IMR-90 (cell line): ENCODE measurements at regions not wholly inside any gene's neighbourhood (a gene's known extent, or its start where the extent isn't known, plus 50 kb on each side); places are given as distances from the start of the nearest gene placed in this dataset.

Experiments
- ATAC-seq: fragments of 200-7000 bp; cut with Tn5 transposase; 2 replicates; pipeline ENCODE4 v1.9.1; 2020; ENCODE audit warnings: low read depth, mild to moderate bottlenecking, moderate library complexity
- BruUV-seq: library from RNA; stranded (reverse); fragments of 400-500 nt; replicated peaks from 2 replicates; lab custom pipeline; 2021; lab: Mats Ljungman, UMichigan
- CTCF ChIA-PET: fragments of 300-600 bp; formaldehyde crosslinking; extraction: SDS; loops from one replicate; lab custom pipeline; 2021; ENCODE audit warnings: antibody characterized with exemption; lab: Yijun Ruan, JAX
- POLR2A ChIA-PET: fragments of 300-600 bp; sonication (Branson Sonifier 250); formaldehyde crosslinking; loops from one replicate; lab custom pipeline; 2022; ENCODE audit warnings: antibody characterized with exemption; ENCODE audit not compliant: unreplicated experiment; lab: Charles Lee
- DNase-seq: peaks from one replicate; pipeline ENCODE4 v3.0.0; 2013
- H2AFZ ChIP-seq: replicated peaks from 2 replicates; pipeline ENCODE3; 2013; ENCODE audit warnings: low read length, mild to moderate bottlenecking; ENCODE audit not compliant: poor library complexity
- H2AK5ac ChIP-seq: 2 replicates; pipeline ENCODE4 v1.6.1; 2013; ENCODE audit warnings: low read depth, low read length, inconsistent platforms
- H2AK9ac ChIP-seq: replicated peaks from 2 replicates; pipeline ENCODE3; 2013; ENCODE audit warnings: mild to moderate bottlenecking, low read depth, low read length, moderate library complexity; ENCODE audit not compliant: poor library complexity
- H2BK120ac ChIP-seq: 2 replicates; pipeline ENCODE4 v1.6.1; 2013; ENCODE audit warnings: low read depth, low read length, inconsistent platforms
- H2BK15ac ChIP-seq: 3 replicates; pipeline ENCODE4 v1.6.1; 2013; ENCODE audit warnings: low read depth, low read length, inconsistent platforms
- H2BK20ac ChIP-seq: 2 replicates; pipeline ENCODE4 v1.6.1; 2013; ENCODE audit warnings: low read depth, mild to moderate bottlenecking, inconsistent platforms, low read length, moderate library complexity
- H2BK5ac ChIP-seq: 2 replicates; pipeline ENCODE4 v1.6.1; 2013; ENCODE audit warnings: mild to moderate bottlenecking, low read depth, low read length, inconsistent platforms; ENCODE audit not compliant: poor library complexity, severe bottlenecking
- H3K14ac ChIP-seq: replicated peaks from 2 replicates; pipeline ENCODE4 v1.6.1; 2013; ENCODE audit warnings: low read depth, low read length, inconsistent platforms
- H3K18ac ChIP-seq: 2 replicates; pipeline ENCODE4 v1.6.1; 2013; ENCODE audit warnings: low read depth, low read length, control low read depth
- H3K23ac ChIP-seq: 2 replicates; pipeline ENCODE4 v1.6.1; 2013; ENCODE audit warnings: low read depth, low read length, inconsistent platforms
- H3K27ac ChIP-seq: 2 replicates; pipeline ENCODE4 v1.5.1; 2013; ENCODE audit warnings: mild to moderate bottlenecking, control low read depth, low read length; ENCODE audit not compliant: insufficient read depth
- H3K27me3 ChIP-seq: 2 replicates; pipeline ENCODE4 v1.6.1; 2013; ENCODE audit warnings: low read length; ENCODE audit not compliant: control insufficient read depth, insufficient read depth
- H3K36me3 ChIP-seq: 2 replicates; pipeline ENCODE4 v1.6.1; 2013; ENCODE audit warnings: low read length, mixed read lengths; ENCODE audit not compliant: control insufficient read depth, insufficient read depth
- H3K4ac ChIP-seq: 2 replicates; pipeline ENCODE4 v1.6.1; 2013; ENCODE audit warnings: low read depth, low read length, inconsistent platforms
- H3K4me1 ChIP-seq: 2 replicates; pipeline ENCODE4 v1.6.1; 2013; ENCODE audit warnings: low read length, mixed read lengths; ENCODE audit not compliant: control insufficient read depth, insufficient read depth
- H3K4me2 ChIP-seq: 2 replicates; pipeline ENCODE4 v1.6.1; 2013; ENCODE audit warnings: low read depth, mild to moderate bottlenecking, control low read depth, low read length, moderate library complexity
- H3K4me3 ChIP-seq: 2 replicates; pipeline ENCODE4 v1.5.1; 2013; ENCODE audit warnings: low read depth, mild to moderate bottlenecking, control low read depth, low read length, moderate library complexity; ENCODE audit not compliant: insufficient read depth
- H3K56ac ChIP-seq: 2 replicates; pipeline ENCODE4 v1.6.1; 2013; ENCODE audit warnings: low read length, inconsistent platforms; ENCODE audit not compliant: insufficient read depth; ENCODE audit errors: extremely low read depth
- H3K79me1 ChIP-seq, 2 experiments: 2 replicates each; pipeline ENCODE4 v1.6.1; 2013; ENCODE audit warnings: low read length in 2 of 2, inconsistent platforms in 1 of 2, low read depth in 1 of 2
- H3K9ac ChIP-seq: 2 replicates; pipeline ENCODE4 v1.6.1; 2013; ENCODE audit warnings: low read depth, low read length, control low read depth
- H3K9me1 ChIP-seq: 2 replicates; pipeline ENCODE4 v1.6.1; 2013; ENCODE audit warnings: low read length, inconsistent platforms; ENCODE audit not compliant: insufficient read depth
- H3K9me3 ChIP-seq: 2 replicates; pipeline ENCODE4 v1.6.1; 2013; ENCODE audit warnings: low read length; ENCODE audit not compliant: control insufficient read depth, insufficient read depth
- H4K20me1 ChIP-seq: 2 replicates; pipeline ENCODE4 v1.6.1; 2013; ENCODE audit warnings: low read length, inconsistent platforms; ENCODE audit not compliant: insufficient read depth
- H4K5ac ChIP-seq: 2 replicates; pipeline ENCODE4 v1.6.1; 2013; ENCODE audit warnings: mild to moderate bottlenecking, low read depth, low read length, control low read depth
- H4K8ac ChIP-seq, 2 experiments: 2 replicates each; pipeline ENCODE4 v1.6.1; 2013; ENCODE audit warnings: low read depth in 2 of 2, low read length in 2 of 2, control low read depth in 1 of 2, inconsistent platforms in 1 of 2
- H4K91ac ChIP-seq: 2 replicates; pipeline ENCODE4 v1.6.1; 2013; ENCODE audit warnings: low read depth, low read length, inconsistent platforms; ENCODE audit not compliant: insufficient read depth
- BHLHE40 ChIP-seq: fragments of 150-350 bp; IDR thresholded peaks from 2 replicates; pipeline ENCODE4 v1.6.1; 2016; ENCODE audit warnings: mild to moderate bottlenecking, low read depth, low read length
- CEBPB ChIP-seq: IDR thresholded peaks from 2 replicates; pipeline ENCODE4 v1.6.1; 2012; ENCODE audit warnings: low read depth, low read length, improper control_type of control experiment
- CHD1 ChIP-seq: IDR thresholded peaks from 2 replicates; pipeline ENCODE4 v1.6.1; 2012; ENCODE audit warnings: low read depth, low read length, improper control_type of control experiment
- CTCF ChIP-seq: conservative IDR thresholded peaks from 2 replicates; pipeline ENCODE4 v1.5.1; 2012; ENCODE audit warnings: mild to moderate bottlenecking, low read depth, low read length, improper control_type of control experiment
- ELK1 ChIP-seq: fragments of 150-350 bp; IDR thresholded peaks from 2 replicates; pipeline ENCODE4 v1.6.1; 2016; ENCODE audit warnings: low read depth, mild to moderate bottlenecking, low read length, moderate library complexity, borderline replicate concordance
- FOS ChIP-seq: fragments of 150-350 bp; IDR thresholded peaks from 2 replicates; pipeline ENCODE4 v1.6.1; 2016; ENCODE audit warnings: low read depth, low read length
- MAFK ChIP-seq: IDR thresholded peaks from 2 replicates; pipeline ENCODE4 v1.6.1; 2012; ENCODE audit warnings: low read depth, low read length, improper control_type of control experiment
- MAZ ChIP-seq: IDR thresholded peaks from 2 replicates; pipeline ENCODE4 v1.6.1; 2012; ENCODE audit warnings: low read depth, mild to moderate bottlenecking, low read length, improper control_type of control experiment, moderate library complexity, borderline replicate concordance
- MXI1 ChIP-seq: IDR thresholded peaks from 2 replicates; pipeline ENCODE4 v1.6.1; 2012; ENCODE audit warnings: low read depth, mild to moderate bottlenecking, low read length, moderate library complexity, borderline replicate concordance
- NFE2L2 ChIP-seq: fragments of 150-350 bp; IDR thresholded peaks from 2 replicates; pipeline ENCODE4 v1.6.1; 2016; ENCODE audit warnings: low read depth, mild to moderate bottlenecking, low read length
- POLR2A ChIP-seq: IDR thresholded peaks from 2 replicates; pipeline ENCODE4 v1.6.1; 2012; ENCODE audit warnings: mild to moderate bottlenecking, low read depth, low read length
- RAD21 ChIP-seq: IDR thresholded peaks from 2 replicates; pipeline ENCODE4 v1.6.1; 2012; ENCODE audit warnings: low read length, improper control_type of control experiment
- RCOR1 ChIP-seq: IDR thresholded peaks from 2 replicates; pipeline ENCODE4 v1.6.1; 2012; ENCODE audit warnings: mild to moderate bottlenecking, low read length, improper control_type of control experiment; ENCODE audit not compliant: insufficient replicate concordance
- RFX5 ChIP-seq: IDR thresholded peaks from 2 replicates; pipeline ENCODE4 v1.8.0; 2012; ENCODE audit warnings: low read depth, mild to moderate bottlenecking, low read length, moderate library complexity
- SMC3 ChIP-seq: fragments of 150-350 bp; IDR thresholded peaks from 2 replicates; pipeline ENCODE4 v1.6.1; 2016; ENCODE audit warnings: low read depth, mild to moderate bottlenecking, antibody characterized with exemption, low read length, moderate library complexity
- USF2 ChIP-seq: fragments of 150-350 bp; IDR thresholded peaks from 2 replicates; pipeline ENCODE4 v1.6.1; 2017; ENCODE audit warnings: mild to moderate bottlenecking, antibody characterized with exemption, low read length, low read depth
- WGBS, 2 experiments: methylation state at CpG; one replicate each; pipeline versions ENCODE4 v1.1.5 to v1.1.7; 2013; ENCODE audit warnings: missing lambda C conversion rate in 2 of 2; ENCODE audit not compliant: insufficient read length in 1 of 2; ENCODE audit errors: extremely low coverage in 2 of 2; 5-methylcytosine and 5-hydroxymethylcytosine counted together
- dilution Hi-C: fragments of 300-500 bp; cut with HindIII; formaldehyde crosslinking; loops from one replicate; pipeline ENCODE4 v1.14.3; 2018; ENCODE audit warnings: low sequenced_read_pairs; ENCODE audit not compliant: unreplicated experiment
- in situ Hi-C: fragments of 300-500 bp; cut with MboI; formaldehyde crosslinking; loops from 3 replicates; pipeline ENCODE4 v1.14.3; 2019; ENCODE audit warnings: low sequenced_read_pairs, inconsistent platforms, mixed read lengths
- intact Hi-C: fragments of 100-400 bp; cut with micrococcal nuclease; formaldehyde crosslinking; loops from 2 replicates; pipeline ENCODE4 v1.10.0; 2022

DNA sequence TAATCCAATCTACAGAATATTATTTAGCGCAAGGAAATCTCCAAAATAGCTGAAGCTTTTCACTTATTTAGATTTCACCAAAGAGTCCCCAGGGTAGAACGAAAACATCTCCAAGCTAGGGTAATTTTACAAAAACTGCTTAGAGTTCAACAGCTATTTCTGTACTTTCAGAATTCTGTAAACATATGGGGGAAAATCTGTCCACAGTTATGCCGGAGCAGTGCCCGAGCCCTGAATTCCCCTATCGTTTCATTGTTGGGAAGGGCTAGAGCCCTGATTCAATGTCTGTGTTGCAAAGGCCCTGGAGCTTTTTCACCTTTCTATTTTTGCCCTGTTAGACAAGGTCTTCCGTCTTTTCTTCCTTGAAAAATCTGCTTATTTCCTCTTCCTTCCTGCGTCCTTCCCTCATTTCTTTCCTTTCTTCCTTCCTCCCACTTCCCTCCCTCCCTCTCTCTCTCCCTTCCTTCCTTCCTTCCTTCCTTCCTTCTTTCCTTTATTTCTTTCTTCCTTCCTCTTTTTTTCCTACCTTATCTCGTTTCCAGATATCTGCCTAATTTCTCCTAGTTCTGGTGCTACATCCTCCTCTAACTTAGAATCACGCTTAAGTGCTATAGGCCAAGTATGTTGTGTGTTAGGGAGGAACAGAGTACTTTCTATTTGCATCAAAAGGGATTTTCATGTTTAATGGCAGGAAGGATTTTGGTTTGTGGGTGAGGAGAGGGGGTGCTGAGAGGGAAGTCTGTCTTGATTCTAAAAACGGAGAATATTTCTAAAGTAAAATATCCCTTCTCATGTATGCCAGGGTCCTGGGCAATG lies 122.5 kb upstream of the BMP2 start:
- no peak overlapping the region for H3K4ac ChIP-seq
- TF ChIP-seq USF2 (no peak), CTCF (no peak), MAFK (no peak), ELK1 (no peak), BHLHE40 (no peak), MXI1 (no peak), FOS (no peak), RAD21 (no peak), CHD1 (no peak), RCOR1 (no peak), POLR2A (no peak), MAZ (no peak), SMC3 (no peak), NFE2L2 (no peak), CEBPB (no peak), RFX5 (no peak)
- no peak overlapping the region for H3K4me2 ChIP-seq
- intact Hi-C loops, result no loop called here
- no peak overlapping the region for H2BK15ac ChIP-seq
- no peak overlapping the region for H3K56ac ChIP-seq
- H3K9me3 ChIP-seq, result no peaks in the 10 kb centered on the region
- DNase-seq (no peak), ATAC-seq (no peak)
- BruUV-seq, result no TSS peak
- no peak overlapping the region for H2AK5ac ChIP-seq
- H3K9ac ChIP-seq, result no peak overlapping the region
- no peak overlapping the region for H3K27ac ChIP-seq
- H2BK120ac ChIP-seq, result no peak overlapping the region
- no peak overlapping the region for H3K23ac ChIP-seq
- no peaks in the 10 kb centered on the region for H3K4me1 ChIP-seq
- no peak overlapping the region for H2BK20ac ChIP-seq
- dilution Hi-C loops, result no loop called here
- in situ Hi-C loops, result no loop called here
- H4K5ac ChIP-seq, result no peak overlapping the region
- H2BK5ac ChIP-seq, result no peak overlapping the region
- no peaks in the 10 kb centered on the region for H3K36me3 ChIP-seq
- H2AFZ ChIP-seq, result no peak overlapping the region
- no peaks in the 10 kb centered on the region for H4K20me1 ChIP-seq
- WGBS, 2 experiments, result 50 to 82% methylated on average over 1 to 2 of the region's 10 CpGs
- H2AK9ac ChIP-seq, result no peak overlapping the region
- POLR2A ChIA-PET, result no interaction called here
- H3K9me1 ChIP-seq, result no peaks in the 10 kb centered on the region
- H4K91ac ChIP-seq, result no peak overlapping the region
- CTCF ChIA-PET, result no interaction called here
- H3K18ac ChIP-seq, result no peak overlapping the region
- H3K14ac ChIP-seq, result no peak overlapping the region
- no peaks in the 10 kb centered on the region for H3K79me1 ChIP-seq
- no peak overlapping the region for H4K8ac ChIP-seq
- H3K27me3 ChIP-seq, result peaks cover 6% of the 10 kb centered on the region
- H3K4me3 ChIP-seq, result no peak overlapping the region
